ENCODE measurements at regions not wholly inside any gene's neighbourhood (a gene's known extent, or its start where the extent isn't known, plus 50 kb on each side); places are given as distances from the start of the nearest gene placed in this dataset.

GRCh38 chr17:34177642-34178041 is 77.4 kb upstream of the CCL2 start:
- DNase-seq (ENCODE audit: low read depth) = peak; percentile 44
- no peak for TF ChIP-seq CTCF (conservative IDR thresholded peaks at IDR 0.05; ENCODE audit: low read depth, low read length)
- H3K4me3 ChIP-seq (ENCODE audit: low read depth, low read length) = no peak overlapping the region

- TF ChIP-seq CTCF (conservative IDR thresholded peaks at IDR 0.05; ENCODE audit: low read depth, low read length) = no peak
- no peak for DNase-seq (ENCODE audit: low read depth)
- no peak overlapping the region for H3K4me3 ChIP-seq (ENCODE audit: low read depth, low read length)
Observed at GRCh38 chr17:34178092-34178491, 77.0 kb upstream of the CCL2 start.

- no peak for TF ChIP-seq CTCF (conservative IDR thresholded peaks at IDR 0.05; ENCODE audit: low read depth, low read length)
- no peak overlapping the region for H3K4me3 ChIP-seq (ENCODE audit: low read depth, low read length)
- DNase-seq (ENCODE audit: low read depth) = no peak
Observed at GRCh38 chr17:34182036-34182803, 72.9 kb upstream of the CCL2 start.

- DNase-seq (ENCODE audit: low read depth) = peak; percentile 21
- TF ChIP-seq CTCF (conservative IDR thresholded peaks at IDR 0.05; ENCODE audit: low read depth, low read length) = no peak
Observed at GRCh38 chr17:34195987-34196386, 59.1 kb upstream of the CCL2 start.

GRCh38 chr17:34198519-34198918 is 56.6 kb upstream of the CCL2 start:
- no peak for TF ChIP-seq CTCF (conservative IDR thresholded peaks at IDR 0.05; ENCODE audit: low read depth, low read length)

More at GRCh38 chr17:34195987-34196386, 59.1 kb upstream of the CCL2 start:
- no peak overlapping the region for H3K4me3 ChIP-seq (ENCODE audit: low read depth, low read length)

GRCh38 chr17:34199454-34199853 is 55.6 kb upstream of the CCL2 start:
- no peak overlapping the region for H3K4me3 ChIP-seq (ENCODE audit: low read depth, low read length)
- DNase-seq (ENCODE audit: low read depth) = no peak
- TF ChIP-seq CTCF (conservative IDR thresholded peaks at IDR 0.05; ENCODE audit: low read depth, low read length) = no peak

More at GRCh38 chr17:34198519-34198918, 56.6 kb upstream of the CCL2 start:
- no peak overlapping the region for H3K4me3 ChIP-seq (ENCODE audit: low read depth, low read length)
- no peak for DNase-seq (ENCODE audit: low read depth)
